HuH-7 (cell line): ENCODE measurements at regions not wholly inside any gene's neighbourhood (a gene's known extent, or its start where the extent isn't known, plus 50 kb on each side); places are given as distances from the start of the nearest gene placed in this dataset.

Experiments
- DNase-seq: peaks from one replicate; pipeline ENCODE4 v3.0.0; 2011; ENCODE audit warnings: low spot score

- no peak for DNase-seq
Observed at GRCh38 chr5:125006011-125006685, 259.7 kb upstream of the ZNF608 start.

- no peak for DNase-seq
Observed at GRCh38 chr5:125010356-125010755, 263.9 kb upstream of the ZNF608 start.

DNA sequence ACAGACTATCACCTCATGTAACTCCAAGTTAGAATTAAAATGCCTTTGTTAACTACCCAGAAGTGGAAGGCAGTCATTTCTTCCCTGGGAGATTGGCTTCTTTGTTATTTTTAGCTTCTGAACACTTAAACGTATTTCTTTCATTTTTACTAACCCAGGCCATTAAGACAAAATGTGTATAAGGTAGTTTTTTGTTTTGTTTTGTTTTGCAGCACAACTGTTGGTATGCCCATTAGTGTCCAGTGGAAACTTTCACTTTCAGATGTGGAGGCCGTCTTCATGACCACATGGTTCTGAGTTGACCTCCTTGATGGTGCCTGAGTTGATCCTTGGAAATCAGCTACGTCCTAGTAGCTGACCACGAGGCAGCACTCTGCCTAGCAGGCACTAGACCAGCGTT, 264.6 kb upstream of the ZNF608 start:
- no peak for DNase-seq

GRCh38 chr5:125011419-125011818, 265.0 kb upstream of the ZNF608 start:
- no peak for DNase-seq

GRCh38 chr5:125011947-125012346, 265.5 kb upstream of the ZNF608 start:
- no peak for DNase-seq

DNA sequence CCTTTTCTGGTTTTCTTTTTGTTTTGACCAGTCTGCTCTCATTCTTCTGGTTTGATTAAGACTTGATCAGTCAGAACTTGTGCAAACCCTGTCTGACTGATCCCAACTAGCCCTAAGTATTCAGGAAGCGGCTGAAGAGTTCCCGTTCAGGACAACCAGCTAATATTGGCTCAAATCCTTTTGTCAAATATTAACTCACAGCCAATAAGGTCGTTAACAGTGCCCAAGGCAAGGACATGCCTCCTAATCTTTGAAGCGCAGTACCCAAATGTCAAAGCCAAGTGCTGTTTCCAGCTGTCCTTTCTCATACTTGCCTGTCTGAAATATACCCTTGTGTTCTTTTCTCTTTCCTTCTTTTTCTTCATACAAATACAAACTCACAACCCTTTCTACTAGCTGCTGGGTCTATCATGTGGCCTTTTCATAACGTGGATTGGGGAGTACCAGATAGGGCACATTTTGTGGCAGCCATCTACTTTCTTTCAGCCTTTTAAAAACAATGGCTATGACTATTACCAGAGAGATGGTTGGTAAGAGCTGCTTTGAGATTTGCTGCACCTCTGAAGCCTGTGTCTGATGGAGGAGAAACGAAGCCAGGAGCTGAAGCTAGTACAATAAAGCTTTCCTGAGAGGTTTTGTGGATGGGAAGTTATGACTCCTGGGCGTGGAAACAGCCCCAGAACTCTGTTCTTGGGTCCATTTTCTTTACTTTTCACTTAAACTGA, 266.4 kb upstream of the ZNF608 start:
- DNase-seq = peak; percentile 20

DNA sequence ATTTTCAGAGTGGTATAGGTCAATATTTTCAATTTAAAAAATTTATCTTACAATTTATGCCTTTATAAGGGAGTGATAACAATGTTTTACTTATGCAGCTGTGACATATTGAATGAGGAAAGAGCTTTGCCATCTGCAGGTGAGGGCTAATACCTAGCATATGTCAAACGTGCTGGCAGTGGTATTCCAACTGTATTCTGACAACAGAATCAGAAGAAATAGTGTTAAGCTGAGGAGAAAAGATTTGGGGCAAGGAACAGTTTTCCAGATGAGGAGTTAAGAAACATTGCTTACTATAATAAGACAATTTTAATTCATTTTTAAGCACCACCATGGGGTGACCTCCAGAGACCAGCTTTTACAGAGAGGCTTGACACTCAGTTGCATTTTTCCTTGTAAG, 267.8 kb upstream of the ZNF608 start:
- no peak for DNase-seq

- DNase-seq = no peak
Observed at GRCh38 chr5:125017796-125018195, 271.4 kb upstream of the ZNF608 start.

- no peak for DNase-seq
Observed at GRCh38 chr5:125023673-125024072, 277.2 kb upstream of the ZNF608 start.

GRCh38 chr5:125026867-125027731, 280.7 kb upstream of the ZNF608 start:
- DNase-seq = peak; percentile 24

DNA sequence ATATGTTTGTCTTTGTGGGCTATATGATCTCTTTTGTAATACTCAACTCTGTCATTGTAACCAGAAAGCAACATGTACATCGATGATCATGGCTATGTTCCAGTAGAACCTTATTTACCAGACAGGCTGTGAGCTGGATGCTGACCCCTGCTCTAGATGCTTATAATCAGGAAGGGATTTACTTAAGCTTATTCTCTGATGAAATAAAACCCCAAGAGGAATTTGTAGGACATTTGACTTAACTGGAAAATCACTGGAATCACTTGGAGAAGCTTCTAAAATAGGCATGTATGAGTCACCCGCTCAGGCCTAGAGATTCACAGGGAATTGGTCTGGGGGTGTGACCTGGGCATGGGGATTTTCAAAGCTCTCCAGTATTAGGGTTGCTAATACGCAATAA, 285.8 kb upstream of the ZNF608 start:
- no peak for DNase-seq

DNA sequence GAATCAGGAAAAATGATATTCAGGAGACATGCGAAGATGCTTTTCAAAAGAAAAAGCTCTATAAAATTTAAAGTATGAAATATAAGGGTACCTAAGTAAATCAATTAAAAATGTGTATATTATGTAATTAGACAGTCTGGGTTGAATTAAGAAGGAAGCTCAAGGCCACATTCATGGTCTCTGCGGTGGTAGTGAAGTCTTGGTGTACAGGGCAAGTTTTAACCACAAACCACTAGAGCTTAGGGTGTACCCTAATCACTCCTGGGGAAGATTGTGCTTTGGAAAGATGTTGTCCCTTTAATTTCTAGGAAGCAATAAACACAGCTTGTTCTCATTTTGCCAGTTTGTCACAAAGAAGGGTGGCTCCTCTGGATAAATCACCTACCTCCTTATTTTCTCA, 287.2 kb upstream of the ZNF608 start:
- no peak for DNase-seq

GRCh38 chr5:125034331-125034730, 287.9 kb upstream of the ZNF608 start:
- no peak for DNase-seq

DNA sequence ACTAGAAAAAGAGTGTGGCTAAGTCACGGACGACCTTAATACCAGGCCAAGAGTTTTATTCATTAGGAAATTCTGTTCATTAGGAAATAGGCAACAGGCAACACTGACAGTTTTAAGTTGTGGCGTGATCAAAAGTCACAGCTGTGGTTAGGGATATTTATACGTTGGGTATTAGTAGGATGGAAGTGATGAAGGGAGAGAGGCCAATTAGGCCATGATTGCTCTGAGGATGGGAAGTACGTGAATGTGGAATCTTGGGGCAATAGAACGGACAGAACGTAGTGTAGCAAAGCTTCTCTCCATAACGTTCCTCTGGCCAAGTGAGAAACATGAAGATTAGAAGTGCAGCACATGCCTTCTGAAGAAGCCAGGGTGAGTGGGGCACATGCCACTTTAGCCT, 290.1 kb upstream of the ZNF608 start:
- DNase-seq = no peak

GRCh38 chr5:125037020-125037419, 290.6 kb upstream of the ZNF608 start:
- DNase-seq = no peak

DNA sequence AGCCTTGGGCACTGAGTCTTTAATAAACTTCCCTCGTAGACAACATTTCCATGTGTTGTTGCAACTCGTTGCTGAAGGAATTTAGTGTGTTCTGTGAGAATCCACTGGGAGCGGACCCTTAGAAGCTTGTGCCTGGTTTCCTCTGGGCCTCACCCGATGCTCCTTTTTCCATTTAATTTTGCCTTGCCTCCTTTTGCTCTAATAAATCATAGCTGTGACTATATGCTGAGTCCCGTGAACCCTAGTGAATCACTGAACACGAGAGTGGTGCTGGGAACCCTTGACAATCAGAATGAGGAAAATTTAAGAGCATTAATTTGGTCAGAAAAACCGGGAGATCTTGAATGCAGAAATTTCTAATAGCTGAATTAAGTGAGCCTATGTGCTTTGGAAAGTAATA, 291.1 kb upstream of the ZNF608 start:
- DNase-seq = no peak

- DNase-seq = no peak
Observed at GRCh38 chr5:125038477-125038876, 292.0 kb upstream of the ZNF608 start.

- no peak for DNase-seq
Observed at GRCh38 chr5:125041798-125042197, 295.4 kb upstream of the ZNF608 start.

DNA sequence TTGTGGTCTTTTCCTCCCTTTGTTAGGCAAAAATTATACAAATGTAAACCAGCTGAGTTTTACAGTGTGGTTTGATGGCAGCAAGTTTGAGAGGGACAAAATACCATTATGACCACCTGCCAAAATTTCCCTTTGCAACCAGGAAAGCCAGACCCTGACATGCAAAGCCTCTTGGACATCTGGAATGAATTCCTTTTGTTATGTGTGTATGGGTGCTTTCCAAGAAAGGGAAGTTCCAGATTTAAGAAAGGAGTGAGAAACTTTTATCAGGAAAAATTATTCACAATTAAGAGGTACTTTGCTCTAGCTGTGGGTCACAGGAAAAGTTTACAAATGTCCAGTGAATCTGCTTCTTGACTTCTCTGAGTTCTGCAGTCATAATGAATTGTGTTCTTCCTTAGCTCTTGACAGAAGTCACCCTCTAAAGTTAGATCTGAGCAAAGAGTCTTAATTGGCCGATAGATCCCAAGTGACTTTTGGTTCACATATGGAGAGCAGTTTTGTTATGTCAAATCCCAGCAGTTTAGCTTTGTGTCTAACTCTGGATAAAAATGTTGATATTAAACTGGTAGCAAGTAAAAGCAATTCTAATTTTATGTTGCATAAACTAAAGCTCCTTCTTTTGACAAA, 295.9 kb upstream of the ZNF608 start:
- DNase-seq = no peak

DNA sequence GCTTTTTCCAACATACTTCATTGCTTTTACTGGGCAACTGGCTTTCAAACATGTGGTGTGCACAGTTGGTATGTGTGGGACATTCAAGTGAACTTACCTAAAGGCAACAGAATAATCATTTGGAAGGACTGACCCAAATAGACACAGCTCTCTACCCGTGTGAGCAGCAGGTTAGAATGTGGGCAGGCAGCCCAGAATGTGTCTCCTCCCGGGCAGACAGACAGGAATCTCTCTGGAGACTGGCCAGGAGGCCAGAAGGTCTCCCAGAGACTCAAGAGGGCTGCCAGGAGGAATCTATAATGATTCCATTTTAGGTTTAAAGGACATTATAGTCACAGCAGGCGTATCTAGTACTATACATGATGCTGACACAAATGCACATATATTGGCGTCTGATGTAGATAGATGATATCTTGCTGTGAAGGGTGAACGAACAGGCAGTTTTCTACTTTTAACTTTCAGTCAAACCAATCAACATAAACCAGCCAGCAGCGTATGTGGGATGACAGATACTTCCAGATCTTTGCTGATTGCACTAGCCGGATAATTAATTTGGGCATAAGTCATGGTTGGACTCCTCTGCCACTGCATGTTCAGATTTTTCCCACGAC, 297.4 kb upstream of the ZNF608 start:
- DNase-seq = no peak

DNA sequence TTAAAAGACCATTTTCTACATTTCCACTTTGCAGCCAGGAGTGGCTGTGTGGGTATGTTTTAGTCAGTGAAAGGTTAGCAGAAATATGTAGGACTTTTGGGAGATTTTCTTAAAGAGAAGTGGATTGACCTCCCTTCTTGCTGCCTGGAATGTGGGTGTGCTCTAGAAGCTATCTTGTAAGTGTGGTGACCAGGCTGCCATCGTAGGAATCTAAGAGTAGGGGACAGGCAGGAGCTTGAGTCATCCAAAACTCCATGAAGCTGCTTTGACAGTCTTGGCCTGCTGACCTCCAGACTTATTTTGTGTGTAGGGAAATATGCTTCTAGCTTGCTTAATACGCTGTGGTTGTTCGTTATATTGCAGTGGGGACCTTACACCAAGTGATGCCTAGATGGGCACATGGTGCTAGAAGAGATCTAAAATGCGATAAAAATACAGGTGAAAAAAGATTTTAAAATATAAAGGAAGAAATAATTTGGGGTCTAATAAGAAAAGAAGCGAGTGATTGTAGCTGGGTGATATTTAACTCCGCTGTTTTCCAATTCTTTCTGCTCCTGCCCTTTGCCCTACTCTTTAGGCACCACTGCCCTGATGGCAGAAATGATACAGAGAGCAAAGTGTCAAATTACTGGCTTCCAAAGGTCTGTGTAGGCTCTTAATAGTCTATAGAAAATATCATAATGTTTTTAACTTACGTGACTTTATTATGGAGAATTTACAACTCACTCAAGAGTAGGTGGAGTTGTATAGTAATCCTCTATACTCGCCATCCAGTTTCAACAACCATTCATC, 298.2 kb upstream of the ZNF608 start:
- no peak for DNase-seq
